NCI-H187 treated with DMSO at 0.1 percent for 48 hours (cell line): ENCODE measurements at regions not wholly inside any gene's neighbourhood (a gene's known extent, or its start where the extent isn't known, plus 50 kb on each side); places are given as distances from the start of the nearest gene placed in this dataset.

Experiments
- DNase-seq: peaks from one replicate; lab custom pipeline; 2025; lab: John Stamatoyannopoulos, UW

DNA sequence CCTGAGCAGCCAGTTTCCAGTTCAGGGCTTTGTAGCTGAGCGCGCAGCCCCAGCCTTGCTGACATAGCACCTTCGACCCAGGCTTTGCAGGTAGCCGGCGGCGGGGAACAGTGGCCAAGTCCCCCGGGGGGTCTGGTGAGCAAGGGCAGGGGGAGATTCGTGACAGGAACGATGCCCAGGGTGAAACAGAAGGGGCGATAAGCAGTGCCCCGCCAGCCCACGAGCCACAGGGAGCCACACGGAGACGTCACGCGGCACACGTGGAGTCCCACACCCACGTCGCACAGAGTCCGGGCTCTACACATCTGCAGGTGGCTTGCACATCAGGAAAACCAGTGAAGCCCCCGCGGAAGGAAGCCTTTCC lies 127.2 kb downstream of the SOX1 start:
- DNase-seq = no peak

DNA sequence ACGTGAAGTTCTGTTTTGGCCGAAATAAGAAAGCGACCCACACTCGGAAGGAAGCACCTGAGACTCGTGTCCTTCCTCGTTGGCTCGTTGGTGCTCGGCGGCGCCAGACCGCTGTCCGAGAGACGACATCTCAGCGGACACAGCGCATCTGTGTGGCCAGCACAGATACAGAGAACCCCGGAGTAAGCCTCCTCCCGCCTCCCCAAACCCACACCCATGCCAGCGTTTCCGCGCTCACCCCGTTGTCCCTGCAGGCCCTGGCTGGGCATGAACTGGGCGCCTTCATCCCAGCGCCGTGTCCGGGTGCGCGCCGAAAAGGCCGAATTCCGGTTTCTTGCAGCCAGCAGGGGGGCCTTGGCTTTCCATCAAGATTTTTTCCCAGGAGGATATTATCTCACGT lies 127.6 kb downstream of the SOX1 start:
- no peak for DNase-seq

DNA sequence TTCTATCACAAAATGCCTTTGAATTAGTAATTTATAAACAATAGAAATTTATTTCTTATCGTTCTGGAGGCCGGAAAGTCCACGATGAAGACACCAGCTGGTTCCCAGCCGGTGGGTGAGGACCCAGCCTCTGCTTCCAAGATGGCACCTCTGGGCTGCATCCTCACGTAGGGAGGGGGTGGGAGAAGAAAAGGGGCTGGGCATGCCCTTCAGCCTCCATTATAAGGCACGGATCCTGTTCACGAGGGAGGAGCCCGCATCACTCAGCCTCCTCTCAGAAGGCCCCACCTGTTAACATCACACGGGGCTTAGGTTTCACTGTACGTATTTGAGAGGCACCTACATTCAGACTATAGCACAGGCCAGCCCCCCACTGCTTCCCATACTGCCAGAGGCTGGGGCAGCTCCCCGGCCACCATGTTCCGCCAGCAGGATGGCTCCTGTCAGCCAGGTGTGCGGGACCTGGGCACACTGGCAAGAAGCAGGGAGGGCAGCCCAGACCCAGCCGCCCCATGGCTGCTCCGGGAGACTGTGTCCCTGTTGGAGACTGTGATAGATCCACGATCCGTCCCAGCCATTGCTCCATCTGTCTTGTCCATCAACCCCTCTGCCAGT lies 131.6 kb downstream of the SOX1 start:
- no peak for DNase-seq

DNA sequence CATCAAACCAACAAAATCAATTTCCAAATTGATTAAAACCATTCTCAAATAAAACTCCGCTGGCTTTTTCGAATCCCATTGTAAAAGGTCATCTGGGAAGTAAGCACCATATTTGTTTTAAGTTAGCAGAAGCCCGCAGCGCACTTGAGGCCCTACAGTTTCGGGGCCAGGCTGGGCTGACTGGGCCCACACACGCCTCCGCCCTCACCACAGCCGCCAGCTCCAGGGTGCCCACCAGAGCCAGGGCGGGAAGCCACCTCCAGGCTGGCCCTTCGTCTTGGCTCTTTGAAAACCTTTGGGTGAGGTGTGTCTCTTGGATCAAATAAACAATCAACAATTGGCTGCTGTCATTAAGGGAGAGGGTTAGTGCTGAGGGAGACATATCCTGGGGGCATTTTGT lies 133.3 kb downstream of the SOX1 start:
- DNase-seq = no peak

DNA sequence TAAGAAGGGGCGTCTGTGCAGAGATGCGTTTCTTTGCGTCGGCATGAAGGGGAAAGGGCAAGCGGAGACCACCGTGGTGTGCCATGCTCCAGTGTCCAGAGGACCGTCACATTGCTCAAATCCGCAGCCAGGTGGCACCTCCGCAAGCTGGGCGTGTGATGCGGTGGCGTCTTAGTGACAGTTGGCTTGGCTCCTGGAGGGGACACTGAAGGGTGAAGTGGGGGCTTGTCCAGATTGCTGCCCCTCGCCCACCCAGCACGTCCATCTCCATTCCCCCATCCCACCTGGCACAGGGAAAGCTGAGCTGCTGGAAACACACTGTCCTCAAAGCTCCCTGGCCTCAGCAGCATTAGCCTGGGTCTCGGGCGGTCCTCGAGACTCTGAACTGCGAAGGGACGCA lies 135.3 kb downstream of the SOX1 start:
- no peak for DNase-seq

DNA sequence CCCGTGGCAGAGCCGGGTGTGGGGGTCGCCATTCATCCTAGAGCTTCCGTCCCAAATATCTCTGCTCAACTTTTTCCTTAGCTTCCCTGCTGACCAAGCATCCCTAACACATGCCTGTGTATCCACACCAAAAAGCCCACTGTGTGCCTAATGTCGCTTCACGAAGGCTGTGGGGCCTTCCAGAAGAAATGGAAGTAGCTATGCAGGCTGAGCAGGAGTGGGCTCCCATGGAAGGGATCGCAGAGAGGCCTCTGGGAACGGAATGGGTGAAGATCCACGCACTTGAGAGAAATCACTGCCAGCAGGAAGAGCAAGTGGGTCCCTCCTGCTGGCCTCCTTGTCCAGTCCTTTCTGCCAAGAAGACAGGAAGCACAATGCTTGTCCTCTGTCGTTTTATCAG lies 136.0 kb downstream of the SOX1 start:
- no peak for DNase-seq

DNA sequence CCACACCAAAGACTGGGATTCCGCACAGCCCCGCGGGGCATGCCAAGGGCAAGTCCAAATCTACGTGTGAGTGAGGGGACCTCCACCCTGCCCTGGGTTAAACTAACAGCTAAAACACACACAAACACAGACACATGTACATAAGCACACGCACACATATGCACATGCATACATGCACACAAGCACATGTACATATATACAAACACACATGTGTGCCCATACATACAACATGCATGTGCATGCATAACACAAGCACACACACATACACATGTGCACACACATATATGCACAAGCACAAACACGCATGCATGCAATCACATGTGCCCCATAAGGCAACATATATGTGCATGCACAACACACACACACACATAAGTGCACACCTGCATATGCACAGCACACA lies 136.7 kb downstream of the SOX1 start:
- no peak for DNase-seq

DNA sequence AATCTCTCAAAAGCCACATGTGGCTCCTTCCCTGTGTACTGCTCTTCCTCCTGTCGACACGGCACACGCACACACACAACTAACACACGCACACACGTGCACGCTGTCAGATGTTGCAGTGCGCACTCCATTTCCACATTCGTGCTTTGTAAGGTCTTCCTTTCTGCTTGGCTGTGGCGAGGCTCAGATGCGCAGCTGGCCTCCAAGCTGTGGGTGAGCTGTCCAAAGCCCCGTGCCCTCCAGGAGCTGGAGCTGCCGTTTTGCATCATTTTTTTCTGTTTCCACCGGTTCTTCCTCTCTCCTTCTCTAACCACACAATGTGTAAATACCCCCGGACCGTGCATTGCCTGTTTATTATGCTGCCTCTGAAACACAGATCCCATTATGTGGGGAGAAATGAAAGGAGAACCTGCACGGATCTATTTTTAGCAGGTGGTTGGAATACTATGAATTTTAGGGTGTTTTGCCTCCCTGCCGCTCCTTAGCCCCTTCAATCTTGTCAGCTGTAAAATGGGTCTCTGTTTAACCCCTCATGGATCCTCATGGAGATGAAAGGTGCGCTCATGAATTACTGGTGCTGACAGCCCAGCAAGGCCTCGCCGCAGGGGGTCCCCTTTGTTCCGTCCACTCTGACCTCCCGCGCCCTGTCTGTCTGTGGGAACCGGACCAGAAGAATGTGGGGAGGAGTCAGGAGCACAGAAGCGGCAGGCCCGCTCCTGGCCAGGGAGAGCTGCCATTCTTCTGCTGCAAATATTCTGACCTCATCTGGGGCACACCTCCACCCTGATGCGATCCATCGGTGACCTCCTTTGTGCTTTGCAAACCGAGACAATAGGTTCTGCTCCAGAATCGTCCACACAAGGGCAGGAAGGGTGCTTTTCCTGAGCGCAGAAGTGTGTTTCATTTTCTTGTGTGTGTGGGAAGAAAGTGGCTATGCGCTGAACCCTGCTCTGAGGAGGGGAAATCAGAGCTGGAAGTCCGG lies 137.7 kb downstream of the SOX1 start:
- DNase-seq = no peak

DNA sequence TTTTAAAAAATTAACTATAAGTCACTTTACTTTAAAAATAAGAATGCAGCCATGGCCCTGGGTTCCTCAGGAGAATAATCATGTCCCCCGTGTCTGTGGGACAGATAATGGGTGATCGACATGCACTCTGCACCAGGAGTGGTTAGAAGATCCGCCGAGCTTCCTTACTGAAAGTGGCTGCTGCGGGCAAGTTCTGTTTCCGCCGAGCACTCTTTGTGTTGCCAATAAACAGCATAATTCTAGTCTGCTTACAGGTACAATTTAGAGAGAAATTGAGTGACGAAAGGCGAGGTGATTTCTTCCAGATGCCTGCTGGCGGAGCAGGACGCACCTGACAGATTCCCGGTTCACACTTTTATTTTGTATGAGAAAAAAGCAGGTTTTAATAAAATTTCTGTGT lies 139.0 kb downstream of the SOX1 start:
- no peak for DNase-seq

DNA sequence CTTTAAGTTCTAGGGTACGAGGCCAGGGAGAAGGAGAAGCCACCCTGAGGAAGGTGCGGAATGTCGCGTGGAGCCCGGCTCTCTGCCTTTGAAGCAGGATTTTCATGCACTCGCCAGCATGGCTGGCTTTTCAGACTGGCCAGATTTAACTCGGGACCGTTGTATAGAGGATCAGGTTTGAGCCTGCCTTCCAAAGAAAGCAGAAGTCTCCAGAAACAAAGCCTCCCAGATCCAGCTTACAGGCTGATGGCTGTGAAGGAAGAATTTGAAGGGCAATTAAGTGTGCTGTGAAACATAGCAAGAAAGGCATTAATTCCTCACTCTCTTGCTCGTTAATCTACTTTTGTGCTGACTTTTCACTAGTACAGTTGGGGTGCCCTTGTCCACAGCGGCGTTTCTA lies 140.2 kb downstream of the SOX1 start:
- no peak for DNase-seq

DNA sequence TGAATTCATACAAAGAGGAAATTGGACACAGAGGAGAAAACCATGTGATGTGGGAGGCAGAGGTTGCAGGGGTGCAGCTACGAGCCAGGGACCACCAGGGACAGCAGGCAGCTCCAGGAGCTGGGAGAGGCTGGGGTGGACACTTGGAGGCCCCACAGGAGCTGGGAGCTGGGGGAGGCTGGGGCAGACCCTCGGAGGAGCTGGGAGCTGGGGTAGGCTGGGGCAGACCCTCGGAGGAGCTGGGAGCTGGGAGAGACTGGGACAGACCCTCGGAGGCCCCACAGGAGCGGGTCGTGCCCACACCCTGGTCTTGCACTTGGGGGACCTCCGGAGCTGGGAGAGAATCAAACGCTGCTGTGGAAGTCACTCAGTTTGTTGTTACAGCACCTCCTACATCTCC lies 141.7 kb downstream of the SOX1 start:
- no peak for DNase-seq

DNA sequence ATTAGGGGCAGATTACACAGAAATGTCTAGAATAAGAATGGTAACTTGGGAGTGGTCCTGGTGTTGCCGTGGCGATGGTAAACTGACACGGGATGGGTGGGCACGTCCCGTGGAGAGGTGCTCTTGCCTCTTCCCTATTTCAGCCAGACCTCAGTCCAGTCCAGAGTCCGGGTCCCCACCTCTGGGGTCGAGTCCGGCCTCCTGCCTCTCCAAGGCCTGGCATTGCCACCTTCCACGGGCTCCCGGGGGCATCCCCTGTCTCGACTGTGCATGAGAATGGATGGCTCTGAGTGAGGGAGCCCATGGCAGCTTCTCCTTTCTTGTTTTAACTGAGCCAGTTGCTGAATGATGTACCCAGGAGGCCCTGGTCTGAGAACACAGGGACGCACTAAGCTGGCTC lies 142.3 kb downstream of the SOX1 start:
- DNase-seq = no peak

DNA sequence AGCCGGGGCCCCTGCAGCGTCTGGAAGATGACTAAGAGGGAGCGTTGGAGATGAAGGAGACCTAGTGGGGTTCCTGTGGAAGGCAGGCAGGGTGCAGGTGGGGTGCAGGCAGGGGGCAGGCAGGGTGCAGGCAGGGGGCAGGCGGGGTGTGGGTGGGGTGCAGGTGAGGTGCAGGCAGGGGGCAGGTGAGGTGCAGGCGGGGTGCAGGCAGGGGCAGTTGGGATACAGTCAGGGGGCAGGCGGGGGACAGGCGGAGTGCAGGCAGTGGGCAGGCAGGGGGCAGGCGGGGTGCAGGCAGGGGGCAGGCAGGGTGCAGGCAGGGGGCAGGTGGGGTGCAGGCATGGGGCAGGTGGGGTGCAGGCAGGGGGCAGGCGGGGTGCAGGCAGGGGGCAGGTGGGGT lies 142.8 kb downstream of the SOX1 start:
- no peak for DNase-seq

DNA sequence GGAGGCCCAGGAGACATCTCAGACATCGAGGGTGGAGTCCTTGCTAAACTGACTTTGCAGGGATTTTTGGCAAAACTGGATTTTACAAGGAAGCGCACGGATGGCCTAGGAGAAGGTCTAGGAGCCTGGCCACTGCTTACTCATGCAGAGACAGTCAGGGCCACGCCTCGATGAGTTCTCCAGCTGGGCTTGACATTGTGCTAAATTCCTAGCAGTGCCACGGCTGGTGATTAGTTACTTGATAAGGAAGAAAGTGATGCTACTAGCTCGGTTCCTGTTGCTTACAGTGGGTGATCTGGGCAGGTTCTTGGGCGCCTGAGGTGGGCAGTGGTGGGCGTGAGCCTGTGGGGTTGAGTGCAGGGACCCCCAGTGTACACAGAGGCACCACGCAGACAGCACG lies 143.4 kb downstream of the SOX1 start:
- no peak for DNase-seq

DNA sequence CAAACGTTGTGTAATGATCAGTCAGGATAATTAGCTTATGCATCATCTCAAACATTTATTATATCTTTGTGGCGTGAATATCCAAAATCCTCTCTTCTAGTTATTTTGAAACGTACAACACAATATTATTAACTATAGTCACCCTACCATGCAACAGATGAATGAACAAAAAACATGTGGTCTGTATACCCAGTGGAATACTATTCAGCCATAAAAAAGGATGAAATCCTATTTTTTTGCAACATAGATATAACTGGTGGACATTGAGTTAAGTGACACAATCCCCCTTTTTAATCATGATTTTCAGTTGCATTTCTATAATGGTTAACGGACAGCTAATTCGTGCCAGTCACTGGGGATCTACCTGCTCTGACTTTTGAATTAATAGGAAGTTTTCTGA lies 145.6 kb downstream of the SOX1 start:
- DNase-seq = no peak

DNA sequence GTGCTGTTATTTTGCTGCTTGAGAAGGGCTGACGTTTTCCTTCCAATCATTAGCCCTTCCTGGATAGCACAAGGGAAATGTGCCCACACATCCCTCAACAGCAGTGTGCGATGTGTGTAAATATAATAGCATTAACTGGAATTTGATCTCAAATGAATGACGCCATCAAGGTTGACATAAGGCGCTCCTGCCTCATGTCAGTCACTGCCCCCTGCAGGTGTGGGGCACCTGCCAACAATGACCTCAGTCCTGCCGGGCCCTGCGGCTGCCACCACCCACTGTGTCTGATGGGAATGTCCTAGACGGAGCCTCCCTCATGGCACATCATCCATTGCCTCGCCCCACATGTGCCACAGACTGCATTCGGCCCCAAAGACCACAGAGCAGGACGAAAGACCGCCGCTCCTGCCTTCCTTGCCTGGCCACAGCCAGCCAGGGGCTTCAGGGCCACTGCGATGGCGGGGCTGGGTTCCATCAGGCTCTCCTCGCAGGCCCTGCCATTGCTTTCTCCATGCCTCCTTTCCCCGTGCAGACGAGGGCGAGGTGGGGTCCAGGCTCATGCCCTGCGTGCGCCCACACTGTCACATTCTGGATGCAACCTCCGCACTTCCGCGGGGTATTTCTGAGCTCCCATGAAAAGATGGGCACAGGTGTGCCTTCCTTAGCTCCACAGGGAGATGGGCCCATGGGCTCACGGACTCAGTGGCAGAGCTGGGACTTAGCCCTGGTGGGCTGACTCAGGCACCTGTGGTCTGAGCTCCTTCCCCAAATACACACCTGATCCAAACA lies 146.7 kb downstream of the SOX1 start:
- DNase-seq = no peak

DNA sequence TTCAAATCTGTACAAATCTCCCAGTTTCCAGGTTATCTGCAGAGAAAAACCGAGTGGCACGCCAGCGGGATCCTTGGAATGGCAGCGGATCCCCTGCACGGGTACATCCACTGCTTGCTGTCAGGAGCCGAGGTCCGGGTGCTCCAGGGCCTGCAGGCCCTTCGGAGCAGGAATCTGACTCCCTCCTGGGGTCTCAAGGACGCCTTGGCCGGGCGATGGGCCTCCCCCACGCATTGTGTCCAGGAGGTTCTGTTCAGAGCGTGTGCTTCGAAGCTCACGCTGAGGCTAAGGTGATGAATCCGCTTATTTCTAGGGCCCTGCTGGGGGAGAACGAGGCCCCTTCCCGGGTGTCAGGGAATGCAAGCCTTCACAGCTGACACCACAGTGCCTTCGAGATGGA lies 148.9 kb downstream of the SOX1 start:
- DNase-seq = no peak

DNA sequence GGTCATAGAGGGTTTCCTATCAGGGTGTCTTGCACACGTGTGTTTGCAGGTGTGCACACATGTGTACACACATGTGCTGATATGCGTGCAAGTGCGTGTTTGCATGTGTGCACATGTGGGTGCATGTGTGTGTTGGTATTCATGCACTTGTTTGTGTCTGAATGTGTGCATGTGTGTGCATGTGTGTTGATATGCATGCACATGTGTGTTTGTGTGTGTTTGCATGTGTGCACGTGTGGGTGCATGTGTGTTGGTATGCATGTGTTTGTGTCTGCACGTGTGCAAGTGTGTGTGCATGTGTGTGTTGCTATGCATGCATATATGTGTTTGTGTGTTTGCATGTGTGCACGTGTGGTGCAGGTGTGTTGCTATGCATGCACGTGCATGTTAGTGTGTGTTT lies 150.5 kb downstream of the SOX1 start:
- DNase-seq = no peak

DNA sequence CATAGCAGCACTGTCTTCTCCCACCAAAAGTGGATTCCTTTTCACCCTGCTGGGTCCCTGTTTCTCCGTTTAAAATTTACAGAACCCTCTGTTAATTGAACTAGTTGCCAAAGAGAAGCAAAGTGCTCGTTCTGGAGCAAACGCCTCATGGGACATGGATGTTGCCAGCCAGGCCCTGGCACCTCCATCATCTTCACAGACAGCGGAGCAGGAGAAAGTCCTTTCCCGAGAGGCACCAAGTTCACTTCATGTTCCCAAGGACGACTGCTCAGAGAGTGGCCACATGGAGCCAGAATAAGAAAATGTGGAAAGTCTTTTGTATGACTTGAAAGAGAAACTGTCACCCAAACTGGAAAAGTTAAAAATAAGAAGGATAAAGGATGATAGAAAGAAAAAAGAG lies 151.5 kb downstream of the SOX1 start:
- DNase-seq = no peak

DNA sequence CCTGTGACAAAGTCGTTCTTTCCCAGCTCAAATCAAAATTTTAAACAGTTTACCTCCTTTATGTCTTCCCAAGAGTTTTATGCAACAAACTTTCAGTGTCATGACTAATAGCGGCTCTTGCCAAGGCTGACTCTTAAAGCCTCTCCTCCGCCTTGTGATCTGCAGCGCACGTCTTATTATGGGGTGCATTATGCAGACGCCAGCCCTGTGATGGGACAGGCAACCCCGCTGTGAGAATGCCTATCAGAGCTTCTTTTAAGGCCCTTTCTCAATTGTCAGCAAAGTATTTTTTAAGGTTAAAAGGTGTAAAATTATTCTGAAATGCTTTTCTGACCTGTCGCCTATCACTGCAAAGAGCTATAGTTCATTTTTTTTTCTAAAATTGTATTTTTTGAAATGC lies 152.8 kb downstream of the SOX1 start:
- no peak for DNase-seq

DNA sequence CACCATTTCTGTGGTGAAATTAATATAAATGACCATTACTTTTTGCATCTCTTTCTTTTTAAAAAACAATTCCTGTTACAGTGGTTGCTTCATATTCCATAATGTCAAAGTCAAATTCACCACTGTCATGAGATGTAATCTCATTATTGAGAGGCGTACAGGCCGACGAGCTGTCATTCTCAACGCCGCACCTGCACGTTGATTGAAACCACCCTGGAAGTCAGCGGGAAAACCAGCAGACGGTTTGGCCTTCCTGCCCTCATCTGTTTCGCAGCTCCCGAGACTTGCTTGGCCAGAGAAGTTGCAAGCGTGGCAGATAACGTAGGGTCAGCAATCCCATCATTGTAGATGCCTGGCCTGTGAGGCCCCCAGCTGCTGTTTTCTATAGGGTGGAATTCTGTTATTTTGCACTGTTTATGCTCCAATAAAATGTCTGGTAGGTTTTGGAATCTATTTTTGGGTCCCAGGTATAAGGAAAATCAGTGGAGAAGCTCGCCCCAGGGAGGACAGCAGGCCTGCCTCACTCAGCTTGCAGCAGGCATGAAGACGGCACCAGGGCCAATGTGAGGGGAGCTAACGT lies 153.4 kb downstream of the SOX1 start:
- DNase-seq = no peak

DNA sequence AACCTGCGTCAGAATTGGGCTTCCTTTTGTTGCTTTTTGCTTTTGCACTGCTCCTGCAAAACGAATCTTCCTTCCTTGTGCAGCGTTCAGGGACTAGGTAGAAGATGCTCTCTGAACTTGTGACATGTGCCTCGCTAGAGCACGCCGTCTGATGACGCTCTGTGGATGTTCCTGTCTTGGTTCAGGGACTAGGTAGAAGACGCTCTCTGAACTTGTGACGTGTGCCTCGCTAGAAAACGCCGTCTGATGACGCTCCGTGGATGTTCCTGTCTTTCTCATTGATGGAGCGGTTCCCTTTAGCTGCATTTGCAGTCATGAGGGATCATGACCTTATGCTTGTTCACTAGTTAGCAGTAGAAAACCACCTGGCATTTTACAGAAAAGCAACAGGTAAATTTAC lies 154.0 kb downstream of the SOX1 start:
- no peak for DNase-seq

DNA sequence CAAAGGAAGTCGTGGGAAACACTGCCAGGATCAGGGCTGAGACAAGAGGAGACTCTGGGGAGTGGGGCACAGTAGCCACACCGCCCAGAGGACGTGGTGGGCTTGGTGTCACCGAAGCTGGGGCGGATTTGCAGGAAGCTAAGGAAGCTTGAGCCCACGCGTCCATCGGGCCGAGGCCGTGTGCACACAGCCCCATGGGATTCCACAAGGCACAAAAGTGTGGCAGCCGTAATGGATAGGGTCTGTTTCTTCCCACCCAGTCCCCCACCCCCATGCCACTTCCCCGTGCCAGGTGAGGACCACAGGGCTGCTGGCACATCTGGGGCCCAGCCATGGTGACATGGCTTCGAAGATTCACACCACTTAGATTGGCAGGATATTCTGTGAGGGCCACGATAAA lies 153.2 kb upstream of the SPACA7 start:
- DNase-seq = no peak
